Nephron (organoid): ENCODE measurements at regions not wholly inside any gene's neighbourhood (a gene's known extent, or its start where the extent isn't known, plus 50 kb on each side); places are given as distances from the start of the nearest gene placed in this dataset.

ENCODE experiments used
- H3K27ac Mint-ChIP-seq, 3 experiments: 2 replicates each; pipeline ENCODE4 v1.8.0; 2020; ENCODE audit warnings: mixed read lengths in 3 of 3, mild to moderate bottlenecking in 2 of 3, moderate library complexity in 1 of 3
- H3K27me3 Mint-ChIP-seq: 2 replicates; pipeline ENCODE4 v1.8.0; 2021; ENCODE audit warnings: low read depth, mild to moderate bottlenecking, moderate library complexity, mixed read lengths
- H3K36me3 Mint-ChIP-seq: 2 replicates; pipeline ENCODE4 v1.8.0; 2020; ENCODE audit warnings: low read depth, mixed read lengths
- H3K4me1 Mint-ChIP-seq: 2 replicates; pipeline ENCODE4 v1.8.0; 2020; ENCODE audit warnings: mixed read lengths
- H3K4me3 Mint-ChIP-seq, 3 experiments: 2 replicates each; pipeline ENCODE4 v1.8.0; 2020; ENCODE audit warnings: mild to moderate bottlenecking in 3 of 3, mixed read lengths in 3 of 3, moderate library complexity in 2 of 3
- H3K9me3 Mint-ChIP-seq: 2 replicates; pipeline ENCODE4 v1.8.0; 2020; ENCODE audit warnings: mixed read lengths
- TF ChIP-seq, protein P1 (sequence below), 3 experiments: fragments of 200-600 bp; sonication (generic); IDR thresholded peaks; one replicate each; pipeline ENCODE4 v1.5.0; 2021; ENCODE audit warnings: antibody characterized with exemption in 3 of 3; ENCODE audit not compliant: unreplicated experiment in 3 of 3

DNA sequence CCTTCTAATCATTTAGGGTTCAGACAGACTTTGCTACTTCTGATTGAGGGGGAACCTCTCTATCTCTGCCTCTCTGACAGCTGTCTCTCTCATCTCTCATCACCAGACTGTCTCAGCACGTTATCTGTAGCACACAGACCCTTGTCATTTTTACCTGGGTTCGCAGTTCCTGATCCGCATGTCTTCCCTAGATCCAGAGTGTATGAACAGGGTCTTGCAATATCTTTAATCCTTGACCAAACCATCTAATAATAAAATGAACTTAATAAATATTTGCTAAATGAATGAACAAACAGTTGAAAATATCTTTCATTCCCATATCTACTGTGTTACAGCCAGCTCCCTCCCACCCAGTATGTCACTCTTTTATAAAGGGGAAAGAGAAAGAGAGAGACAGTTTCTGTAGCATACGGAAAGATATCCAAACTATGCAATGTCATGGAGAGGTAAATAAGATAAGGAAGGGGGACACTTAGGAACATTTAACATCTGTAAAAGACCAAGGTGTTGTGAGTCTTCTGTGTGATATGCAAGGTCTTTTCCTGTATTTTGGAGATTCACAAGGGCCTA is 507.6 kb downstream of the SUCLG1 start:
- H3K4me3 Mint-ChIP-seq, result no peak overlapping the region
- no peak overlapping the region for H3K27ac Mint-ChIP-seq
- no peaks in the 10 kb centered on the region for H3K4me1 Mint-ChIP-seq
- H3K9me3 Mint-ChIP-seq, result no peaks in the 10 kb centered on the region
- TF ChIP-seq, protein P1, sequence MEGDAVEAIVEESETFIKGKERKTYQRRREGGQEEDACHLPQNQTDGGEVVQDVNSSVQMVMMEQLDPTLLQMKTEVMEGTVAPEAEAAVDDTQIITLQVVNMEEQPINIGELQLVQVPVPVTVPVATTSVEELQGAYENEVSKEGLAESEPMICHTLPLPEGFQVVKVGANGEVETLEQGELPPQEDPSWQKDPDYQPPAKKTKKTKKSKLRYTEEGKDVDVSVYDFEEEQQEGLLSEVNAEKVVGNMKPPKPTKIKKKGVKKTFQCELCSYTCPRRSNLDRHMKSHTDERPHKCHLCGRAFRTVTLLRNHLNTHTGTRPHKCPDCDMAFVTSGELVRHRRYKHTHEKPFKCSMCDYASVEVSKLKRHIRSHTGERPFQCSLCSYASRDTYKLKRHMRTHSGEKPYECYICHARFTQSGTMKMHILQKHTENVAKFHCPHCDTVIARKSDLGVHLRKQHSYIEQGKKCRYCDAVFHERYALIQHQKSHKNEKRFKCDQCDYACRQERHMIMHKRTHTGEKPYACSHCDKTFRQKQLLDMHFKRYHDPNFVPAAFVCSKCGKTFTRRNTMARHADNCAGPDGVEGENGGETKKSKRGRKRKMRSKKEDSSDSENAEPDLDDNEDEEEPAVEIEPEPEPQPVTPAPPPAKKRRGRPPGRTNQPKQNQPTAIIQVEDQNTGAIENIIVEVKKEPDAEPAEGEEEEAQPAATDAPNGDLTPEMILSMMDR (IDR thresholded peaks at IDR 0.05; ENCODE audit: unreplicated experiment in 3 of 3), result no peak
- H3K27me3 Mint-ChIP-seq, result no peaks in the 10 kb centered on the region
- no peaks in the 10 kb centered on the region for H3K36me3 Mint-ChIP-seq

GRCh38 chr2:83949361-83949760 is 509.7 kb downstream of the SUCLG1 start:
- H3K4me3 Mint-ChIP-seq, result no peak overlapping the region
- no peaks in the 10 kb centered on the region for H3K4me1 Mint-ChIP-seq
- TF ChIP-seq, protein P1 (IDR thresholded peaks at IDR 0.05; ENCODE audit: unreplicated experiment in 3 of 3), result no peak
- no peaks in the 10 kb centered on the region for H3K9me3 Mint-ChIP-seq
- H3K27ac Mint-ChIP-seq, result no peak overlapping the region
- no peaks in the 10 kb centered on the region for H3K36me3 Mint-ChIP-seq
- no peaks in the 10 kb centered on the region for H3K27me3 Mint-ChIP-seq

DNA sequence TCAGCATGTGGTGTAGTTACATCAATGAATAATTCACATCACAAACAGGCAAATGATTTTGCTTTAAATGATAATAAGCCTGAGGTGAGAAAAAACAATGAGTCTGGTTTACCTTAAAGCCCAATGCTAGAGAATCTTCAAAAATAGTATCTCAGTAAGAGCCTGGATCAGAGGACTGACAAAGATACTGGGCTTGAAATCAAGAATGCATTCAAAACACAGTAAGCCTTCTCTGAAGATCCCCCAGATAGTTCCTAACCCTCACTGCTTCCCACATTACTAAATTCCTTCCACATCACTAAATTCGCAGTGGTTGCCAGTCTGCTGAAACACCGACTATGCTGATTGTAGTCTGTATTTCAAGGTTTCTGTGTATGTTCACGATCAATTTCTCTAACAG is 514.9 kb downstream of the SUCLG1 start:
- TF ChIP-seq, protein P1 (IDR thresholded peaks at IDR 0.05; ENCODE audit: unreplicated experiment in 3 of 3), result no peak
- Mint-ChIP-seq H3K27ac (no peak overlapping the region), H3K4me3 (no peak overlapping the region), H3K4me1 (no peaks in the 10 kb centered on the region), H3K36me3 (no peaks in the 10 kb centered on the region), H3K9me3 (no peaks in the 10 kb centered on the region), H3K27me3 (no peaks in the 10 kb centered on the region)

- no peak overlapping the region for H3K4me3 Mint-ChIP-seq
- H3K36me3 Mint-ChIP-seq, result no peaks in the 10 kb centered on the region
- no peaks in the 10 kb centered on the region for H3K27me3 Mint-ChIP-seq
Measured at GRCh38 chr2:83943265-83943664, 515.8 kb downstream of the SUCLG1 start.

DNA sequence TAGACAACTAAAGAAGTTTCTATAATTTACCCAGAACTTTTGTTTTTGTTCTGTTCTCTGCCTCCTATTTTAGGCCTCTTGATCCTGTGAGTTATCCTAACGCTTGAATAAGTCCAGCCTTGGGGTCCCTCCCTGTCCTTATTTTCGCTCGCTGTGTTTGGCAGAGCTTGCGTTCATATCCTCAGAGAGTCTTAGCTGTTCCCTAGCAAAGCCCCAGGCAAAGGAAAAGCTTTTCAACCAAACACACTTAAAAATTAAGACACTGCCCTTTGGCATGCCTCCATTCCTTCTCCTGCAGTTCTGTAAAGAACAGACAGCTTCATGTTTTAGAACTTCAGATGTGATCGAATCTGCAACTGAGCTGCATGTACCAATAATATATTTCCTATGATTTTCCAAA is 517.2 kb downstream of the SUCLG1 start:
- H3K27ac Mint-ChIP-seq, result no peak overlapping the region
- H3K9me3 Mint-ChIP-seq, result no peaks in the 10 kb centered on the region
- H3K4me1 Mint-ChIP-seq, result no peaks in the 10 kb centered on the region
- TF ChIP-seq, protein P1 (IDR thresholded peaks at IDR 0.05; ENCODE audit: unreplicated experiment in 3 of 3), result no peak
- H3K4me3 Mint-ChIP-seq, result no peak overlapping the region
- H3K36me3 Mint-ChIP-seq, result no peaks in the 10 kb centered on the region
- no peaks in the 10 kb centered on the region for H3K27me3 Mint-ChIP-seq

More at GRCh38 chr2:83943265-83943664, 515.8 kb downstream of the SUCLG1 start:
- TF ChIP-seq, protein P1 (IDR thresholded peaks at IDR 0.05; ENCODE audit: unreplicated experiment in 3 of 3), result no peak
- Mint-ChIP-seq H3K27ac (no peak overlapping the region), H3K4me1 (no peaks in the 10 kb centered on the region), H3K9me3 (no peaks in the 10 kb centered on the region)

- no peaks in the 10 kb centered on the region for H3K36me3 Mint-ChIP-seq
- no peaks in the 10 kb centered on the region for H3K27me3 Mint-ChIP-seq
- no peaks in the 10 kb centered on the region for H3K4me1 Mint-ChIP-seq
- no peak overlapping the region for H3K4me3 Mint-ChIP-seq
- TF ChIP-seq, protein P1 (IDR thresholded peaks at IDR 0.05; ENCODE audit: unreplicated experiment in 3 of 3), result no peak
- no peak overlapping the region for H3K27ac Mint-ChIP-seq
- no peaks in the 10 kb centered on the region for H3K9me3 Mint-ChIP-seq
Measured at GRCh38 chr2:83933749-83934148, 525.3 kb downstream of the SUCLG1 start.
